Inferior parietal cortex (tissue), 1 donor: ENCODE measurements at regions not wholly inside any gene's neighbourhood (a gene's known extent, or its start where the extent isn't known, plus 50 kb on each side); places are given as distances from the start of the nearest gene placed in this dataset.

Experiments
- DNase-seq: peaks from one replicate; pipeline ENCODE4 v3.0.0-alpha.2; 2016; ENCODE audit errors: extremely low spot score

- DNase-seq: no peak
Observed at GRCh38 chr6:167513778-167514177, 188.9 kb downstream of the TTLL2 start.

- DNase-seq: no peak
Observed at GRCh38 chr6:167514524-167514923, 189.6 kb downstream of the TTLL2 start.

GRCh38 chr6:167515873-167516507, 191.1 kb downstream of the TTLL2 start:
- no peak for DNase-seq

- no peak for DNase-seq
Observed at GRCh38 chr6:167517254-167517916, 192.5 kb downstream of the TTLL2 start.

- DNase-seq: no peak
Observed at GRCh38 chr6:167523426-167523825, 198.5 kb downstream of the TTLL2 start.

GRCh38 chr6:167524261-167525111, 199.6 kb downstream of the TTLL2 start:
- no peak for DNase-seq

GRCh38 chr6:167525774-167526173, 200.9 kb downstream of the TTLL2 start:
- DNase-seq: no peak

- DNase-seq: no peak
Observed at GRCh38 chr6:167526465-167527368, 201.8 kb downstream of the TTLL2 start.

GRCh38 chr6:167528239-167528638, 203.4 kb downstream of the TTLL2 start:
- DNase-seq: no peak

GRCh38 chr6:167528976-167529375, 204.1 kb downstream of the TTLL2 start:
- DNase-seq: no peak

GRCh38 chr6:167529444-167530335, 204.8 kb downstream of the TTLL2 start:
- DNase-seq: no peak

- DNase-seq: no peak
Observed at GRCh38 chr6:167530951-167531350, 206.1 kb downstream of the TTLL2 start.

- no peak for DNase-seq
Observed at GRCh38 chr6:167532410-167533288, 207.8 kb downstream of the TTLL2 start.

GRCh38 chr6:167533851-167534250, 209.0 kb downstream of the TTLL2 start:
- DNase-seq: no peak

- DNase-seq: no peak
Observed at GRCh38 chr6:167537816-167538215, 212.9 kb downstream of the TTLL2 start.

- no peak for DNase-seq
Observed at GRCh38 chr6:167538746-167539145, 213.9 kb downstream of the TTLL2 start.

GRCh38 chr6:167540796-167541195, 215.9 kb downstream of the TTLL2 start:
- no peak for DNase-seq

GRCh38 chr6:167541544-167541943, 216.7 kb downstream of the TTLL2 start:
- no peak for DNase-seq

GRCh38 chr6:167543602-167544497, 219.0 kb downstream of the TTLL2 start:
- DNase-seq: no peak
